ENCODE measurements at regions not wholly inside any gene's neighbourhood (a gene's known extent, or its start where the extent isn't known, plus 50 kb on each side); places are given as distances from the start of the nearest gene placed in this dataset.

DNA sequence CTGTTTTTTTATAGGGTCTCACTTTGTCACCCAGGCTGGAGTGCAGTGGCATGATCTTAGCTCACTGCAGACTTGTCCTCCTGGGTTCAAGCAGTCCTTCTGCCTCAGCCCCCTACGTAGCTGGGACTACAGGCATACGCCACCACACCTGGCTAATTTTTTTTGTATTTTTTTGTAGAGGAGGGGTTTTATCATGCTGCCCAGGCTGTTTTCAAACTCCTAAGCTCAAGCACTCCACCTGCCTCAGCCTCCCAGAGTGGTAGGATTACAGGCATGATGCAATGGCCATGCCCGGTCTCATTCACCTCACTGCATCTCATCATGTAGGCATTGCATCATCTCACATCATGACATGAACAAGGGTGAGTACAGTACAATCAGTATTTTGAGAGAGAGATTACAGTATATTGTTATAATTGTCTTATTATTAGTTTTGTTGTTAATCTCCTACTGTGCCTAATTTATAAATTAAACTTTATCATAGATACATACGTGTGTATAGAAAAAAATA, 74.3 kb upstream of the EOMES start (continued):
- TF ChIP-seq, protein P1, sequence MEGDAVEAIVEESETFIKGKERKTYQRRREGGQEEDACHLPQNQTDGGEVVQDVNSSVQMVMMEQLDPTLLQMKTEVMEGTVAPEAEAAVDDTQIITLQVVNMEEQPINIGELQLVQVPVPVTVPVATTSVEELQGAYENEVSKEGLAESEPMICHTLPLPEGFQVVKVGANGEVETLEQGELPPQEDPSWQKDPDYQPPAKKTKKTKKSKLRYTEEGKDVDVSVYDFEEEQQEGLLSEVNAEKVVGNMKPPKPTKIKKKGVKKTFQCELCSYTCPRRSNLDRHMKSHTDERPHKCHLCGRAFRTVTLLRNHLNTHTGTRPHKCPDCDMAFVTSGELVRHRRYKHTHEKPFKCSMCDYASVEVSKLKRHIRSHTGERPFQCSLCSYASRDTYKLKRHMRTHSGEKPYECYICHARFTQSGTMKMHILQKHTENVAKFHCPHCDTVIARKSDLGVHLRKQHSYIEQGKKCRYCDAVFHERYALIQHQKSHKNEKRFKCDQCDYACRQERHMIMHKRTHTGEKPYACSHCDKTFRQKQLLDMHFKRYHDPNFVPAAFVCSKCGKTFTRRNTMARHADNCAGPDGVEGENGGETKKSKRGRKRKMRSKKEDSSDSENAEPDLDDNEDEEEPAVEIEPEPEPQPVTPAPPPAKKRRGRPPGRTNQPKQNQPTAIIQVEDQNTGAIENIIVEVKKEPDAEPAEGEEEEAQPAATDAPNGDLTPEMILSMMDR (IDR thresholded peaks at IDR 0.05; ENCODE audit: low read depth, low read length, missing input control): no peak
- TF ChIP-seq, protein P2, sequence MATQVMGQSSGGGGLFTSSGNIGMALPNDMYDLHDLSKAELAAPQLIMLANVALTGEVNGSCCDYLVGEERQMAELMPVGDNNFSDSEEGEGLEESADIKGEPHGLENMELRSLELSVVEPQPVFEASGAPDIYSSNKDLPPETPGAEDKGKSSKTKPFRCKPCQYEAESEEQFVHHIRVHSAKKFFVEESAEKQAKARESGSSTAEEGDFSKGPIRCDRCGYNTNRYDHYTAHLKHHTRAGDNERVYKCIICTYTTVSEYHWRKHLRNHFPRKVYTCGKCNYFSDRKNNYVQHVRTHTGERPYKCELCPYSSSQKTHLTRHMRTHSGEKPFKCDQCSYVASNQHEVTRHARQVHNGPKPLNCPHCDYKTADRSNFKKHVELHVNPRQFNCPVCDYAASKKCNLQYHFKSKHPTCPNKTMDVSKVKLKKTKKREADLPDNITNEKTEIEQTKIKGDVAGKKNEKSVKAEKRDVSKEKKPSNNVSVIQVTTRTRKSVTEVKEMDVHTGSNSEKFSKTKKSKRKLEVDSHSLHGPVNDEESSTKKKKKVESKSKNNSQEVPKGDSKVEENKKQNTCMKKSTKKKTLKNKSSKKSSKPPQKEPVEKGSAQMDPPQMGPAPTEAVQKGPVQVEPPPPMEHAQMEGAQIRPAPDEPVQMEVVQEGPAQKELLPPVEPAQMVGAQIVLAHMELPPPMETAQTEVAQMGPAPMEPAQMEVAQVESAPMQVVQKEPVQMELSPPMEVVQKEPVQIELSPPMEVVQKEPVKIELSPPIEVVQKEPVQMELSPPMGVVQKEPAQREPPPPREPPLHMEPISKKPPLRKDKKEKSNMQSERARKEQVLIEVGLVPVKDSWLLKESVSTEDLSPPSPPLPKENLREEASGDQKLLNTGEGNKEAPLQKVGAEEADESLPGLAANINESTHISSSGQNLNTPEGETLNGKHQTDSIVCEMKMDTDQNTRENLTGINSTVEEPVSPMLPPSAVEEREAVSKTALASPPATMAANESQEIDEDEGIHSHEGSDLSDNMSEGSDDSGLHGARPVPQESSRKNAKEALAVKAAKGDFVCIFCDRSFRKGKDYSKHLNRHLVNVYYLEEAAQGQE (IDR thresholded peaks at IDR 0.05): no peak
- no peak for TF ChIP-seq JUND (IDR thresholded peaks at IDR 0.05)
- TF ChIP-seq RAD21 (IDR thresholded peaks at IDR 0.05): no peak
- TF ChIP-seq, protein P3, sequence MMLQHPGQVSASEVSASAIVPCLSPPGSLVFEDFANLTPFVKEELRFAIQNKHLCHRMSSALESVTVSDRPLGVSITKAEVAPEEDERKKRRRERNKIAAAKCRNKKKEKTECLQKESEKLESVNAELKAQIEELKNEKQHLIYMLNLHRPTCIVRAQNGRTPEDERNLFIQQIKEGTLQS (IDR thresholded peaks at IDR 0.05): no peak

DNA sequence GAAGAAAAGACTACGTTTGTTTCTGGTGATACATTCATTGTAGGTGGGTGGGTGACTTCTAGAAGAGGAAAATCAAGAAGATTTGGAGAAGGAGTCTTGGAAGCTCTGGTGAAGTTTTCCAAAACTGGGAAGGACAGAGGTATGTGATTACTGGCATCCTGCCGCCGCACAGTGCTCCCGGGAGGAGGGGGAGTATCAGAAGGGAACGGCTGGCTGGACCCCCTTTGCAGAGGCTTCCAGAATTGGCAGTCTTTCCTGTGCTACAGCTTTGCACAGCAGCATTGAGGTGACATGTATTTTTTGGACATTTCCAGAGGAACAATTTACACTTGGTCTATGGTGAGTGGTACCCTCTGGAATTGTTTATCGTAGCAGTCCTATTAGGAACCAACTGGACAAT, 75.7 kb upstream of the EOMES start:
- Histone ChIP-seq H3K36me3 (ENCODE audit: control insufficient read depth in 4 of 4, insufficient read depth in 3 of 4, low read depth in 1 of 4, low read length in 3 of 4) (no peaks in the 10 kb centered on the region), H3K4me3 (ENCODE audit: low read depth in 1 of 3, low read length in 3 of 3) (no peak overlapping the region), H3K27me3 (ENCODE audit: control insufficient read depth in 4 of 4, insufficient read depth in 4 of 4, low read length in 3 of 4) (peaks cover 0 to 2% (median 0%) of the 10 kb centered on the region in 4 donors), H3K9me3 (ENCODE audit: control insufficient read depth in 4 of 4, low read length in 3 of 4) (no peaks in the 10 kb centered on the region), H3K27ac (ENCODE audit: low read depth in 1 of 2, low read length in 2 of 2) (no peak overlapping the region), H3K4me1 (ENCODE audit: control insufficient read depth in 4 of 4, insufficient read depth in 4 of 4, low read length in 3 of 4) (no peaks in the 10 kb centered on the region), H3K9ac (ENCODE audit: low read depth in 1 of 2, low read length in 2 of 2) (no peak overlapping the region)
- DNase-seq (ENCODE audit: low spot score): no peak
- no peak for TF ChIP-seq FOXA1 (IDR thresholded peaks at IDR 0.05)
- TF ChIP-seq, protein P3 (IDR thresholded peaks at IDR 0.05): no peak
- no peak for TF ChIP-seq HNF4A (conservative IDR thresholded peaks at IDR 0.05)
- no peak for TF ChIP-seq SP1 (IDR thresholded peaks at IDR 0.05)
- no peak for TF ChIP-seq RXRA (IDR thresholded peaks at IDR 0.05)
- TF ChIP-seq, protein P4, sequence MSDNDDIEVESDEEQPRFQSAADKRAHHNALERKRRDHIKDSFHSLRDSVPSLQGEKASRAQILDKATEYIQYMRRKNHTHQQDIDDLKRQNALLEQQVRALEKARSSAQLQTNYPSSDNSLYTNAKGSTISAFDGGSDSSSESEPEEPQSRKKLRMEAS (IDR thresholded peaks at IDR 0.05): no peak
- TF ChIP-seq TAF1 (conservative IDR thresholded peaks at IDR 0.05): no peak
- no peak for TF ChIP-seq YY1 (IDR thresholded peaks at IDR 0.05)
- no peak for TF ChIP-seq HNF4G (IDR thresholded peaks at IDR 0.05)
- TF ChIP-seq GABPA (IDR thresholded peaks at IDR 0.05 in 1 of 2, conservative IDR thresholded peaks at IDR 0.05 in 1 of 2): no peak
- TF ChIP-seq, protein P5, sequence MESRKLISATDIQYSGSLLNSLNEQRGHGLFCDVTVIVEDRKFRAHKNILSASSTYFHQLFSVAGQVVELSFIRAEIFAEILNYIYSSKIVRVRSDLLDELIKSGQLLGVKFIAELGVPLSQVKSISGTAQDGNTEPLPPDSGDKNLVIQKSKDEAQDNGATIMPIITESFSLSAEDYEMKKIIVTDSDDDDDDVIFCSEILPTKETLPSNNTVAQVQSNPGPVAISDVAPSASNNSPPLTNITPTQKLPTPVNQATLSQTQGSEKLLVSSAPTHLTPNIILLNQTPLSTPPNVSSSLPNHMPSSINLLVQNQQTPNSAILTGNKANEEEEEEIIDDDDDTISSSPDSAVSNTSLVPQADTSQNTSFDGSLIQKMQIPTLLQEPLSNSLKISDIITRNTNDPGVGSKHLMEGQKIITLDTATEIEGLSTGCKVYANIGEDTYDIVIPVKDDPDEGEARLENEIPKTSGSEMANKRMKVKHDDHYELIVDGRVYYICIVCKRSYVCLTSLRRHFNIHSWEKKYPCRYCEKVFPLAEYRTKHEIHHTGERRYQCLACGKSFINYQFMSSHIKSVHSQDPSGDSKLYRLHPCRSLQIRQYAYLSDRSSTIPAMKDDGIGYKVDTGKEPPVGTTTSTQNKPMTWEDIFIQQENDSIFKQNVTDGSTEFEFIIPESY (IDR thresholded peaks at IDR 0.05): no peak
- no peak for TF ChIP-seq FOXA2 (IDR thresholded peaks at IDR 0.05)
- WGBS: 77% methylated on average over 6 of the region's 6 CpGs
